IMR-90 (cell line): ENCODE measurements at regions not wholly inside any gene's neighbourhood (a gene's known extent, or its start where the extent isn't known, plus 50 kb on each side); places are given as distances from the start of the nearest gene placed in this dataset.

Source experiments
- ATAC-seq: fragments of 200-7000 bp; cut with Tn5 transposase; 2 replicates; pipeline ENCODE4 v1.9.1; 2020; ENCODE audit warnings: low read depth, mild to moderate bottlenecking, moderate library complexity
- BruUV-seq: library from RNA; stranded (reverse); fragments of 400-500 nt; replicated peaks from 2 replicates; lab custom pipeline; 2021; lab: Mats Ljungman, UMichigan
- CTCF ChIA-PET: fragments of 300-600 bp; formaldehyde crosslinking; extraction: SDS; loops from one replicate; lab custom pipeline; 2021; ENCODE audit warnings: antibody characterized with exemption; lab: Yijun Ruan, JAX
- POLR2A ChIA-PET: fragments of 300-600 bp; sonication (Branson Sonifier 250); formaldehyde crosslinking; loops from one replicate; lab custom pipeline; 2022; ENCODE audit warnings: antibody characterized with exemption; ENCODE audit not compliant: unreplicated experiment; lab: Charles Lee
- DNase-seq: peaks from one replicate; pipeline ENCODE4 v3.0.0; 2013
- H2AFZ ChIP-seq: replicated peaks from 2 replicates; pipeline ENCODE3; 2013; ENCODE audit warnings: low read length, mild to moderate bottlenecking; ENCODE audit not compliant: poor library complexity
- H2AK5ac ChIP-seq: 2 replicates; pipeline ENCODE4 v1.6.1; 2013; ENCODE audit warnings: low read depth, low read length, inconsistent platforms
- H2AK9ac ChIP-seq: replicated peaks from 2 replicates; pipeline ENCODE3; 2013; ENCODE audit warnings: mild to moderate bottlenecking, low read depth, low read length, moderate library complexity; ENCODE audit not compliant: poor library complexity
- H2BK120ac ChIP-seq: 2 replicates; pipeline ENCODE4 v1.6.1; 2013; ENCODE audit warnings: low read depth, low read length, inconsistent platforms
- H2BK15ac ChIP-seq: 3 replicates; pipeline ENCODE4 v1.6.1; 2013; ENCODE audit warnings: low read depth, low read length, inconsistent platforms
- H2BK20ac ChIP-seq: 2 replicates; pipeline ENCODE4 v1.6.1; 2013; ENCODE audit warnings: low read depth, mild to moderate bottlenecking, inconsistent platforms, low read length, moderate library complexity
- H2BK5ac ChIP-seq: 2 replicates; pipeline ENCODE4 v1.6.1; 2013; ENCODE audit warnings: mild to moderate bottlenecking, low read depth, low read length, inconsistent platforms; ENCODE audit not compliant: poor library complexity, severe bottlenecking
- H3K14ac ChIP-seq: replicated peaks from 2 replicates; pipeline ENCODE4 v1.6.1; 2013; ENCODE audit warnings: low read depth, low read length, inconsistent platforms
- H3K18ac ChIP-seq: 2 replicates; pipeline ENCODE4 v1.6.1; 2013; ENCODE audit warnings: low read depth, low read length, control low read depth
- H3K23ac ChIP-seq: 2 replicates; pipeline ENCODE4 v1.6.1; 2013; ENCODE audit warnings: low read depth, low read length, inconsistent platforms
- H3K27ac ChIP-seq: 2 replicates; pipeline ENCODE4 v1.5.1; 2013; ENCODE audit warnings: mild to moderate bottlenecking, control low read depth, low read length; ENCODE audit not compliant: insufficient read depth
- H3K27me3 ChIP-seq: 2 replicates; pipeline ENCODE4 v1.6.1; 2013; ENCODE audit warnings: low read length; ENCODE audit not compliant: control insufficient read depth, insufficient read depth
- H3K36me3 ChIP-seq: 2 replicates; pipeline ENCODE4 v1.6.1; 2013; ENCODE audit warnings: low read length, mixed read lengths; ENCODE audit not compliant: control insufficient read depth, insufficient read depth
- H3K4ac ChIP-seq: 2 replicates; pipeline ENCODE4 v1.6.1; 2013; ENCODE audit warnings: low read depth, low read length, inconsistent platforms
- H3K4me1 ChIP-seq: 2 replicates; pipeline ENCODE4 v1.6.1; 2013; ENCODE audit warnings: low read length, mixed read lengths; ENCODE audit not compliant: control insufficient read depth, insufficient read depth
- H3K4me2 ChIP-seq: 2 replicates; pipeline ENCODE4 v1.6.1; 2013; ENCODE audit warnings: low read depth, mild to moderate bottlenecking, control low read depth, low read length, moderate library complexity
- H3K4me3 ChIP-seq: 2 replicates; pipeline ENCODE4 v1.5.1; 2013; ENCODE audit warnings: low read depth, mild to moderate bottlenecking, control low read depth, low read length, moderate library complexity; ENCODE audit not compliant: insufficient read depth
- H3K56ac ChIP-seq: 2 replicates; pipeline ENCODE4 v1.6.1; 2013; ENCODE audit warnings: low read length, inconsistent platforms; ENCODE audit not compliant: insufficient read depth; ENCODE audit errors: extremely low read depth
- H3K79me1 ChIP-seq, 2 experiments: 2 replicates each; pipeline ENCODE4 v1.6.1; 2013; ENCODE audit warnings: low read length in 2 of 2, inconsistent platforms in 1 of 2, low read depth in 1 of 2
- H3K9ac ChIP-seq: 2 replicates; pipeline ENCODE4 v1.6.1; 2013; ENCODE audit warnings: low read depth, low read length, control low read depth
- H3K9me1 ChIP-seq: 2 replicates; pipeline ENCODE4 v1.6.1; 2013; ENCODE audit warnings: low read length, inconsistent platforms; ENCODE audit not compliant: insufficient read depth
- H3K9me3 ChIP-seq: 2 replicates; pipeline ENCODE4 v1.6.1; 2013; ENCODE audit warnings: low read length; ENCODE audit not compliant: control insufficient read depth, insufficient read depth
- H4K20me1 ChIP-seq: 2 replicates; pipeline ENCODE4 v1.6.1; 2013; ENCODE audit warnings: low read length, inconsistent platforms; ENCODE audit not compliant: insufficient read depth
- H4K5ac ChIP-seq: 2 replicates; pipeline ENCODE4 v1.6.1; 2013; ENCODE audit warnings: mild to moderate bottlenecking, low read depth, low read length, control low read depth
- H4K8ac ChIP-seq, 2 experiments: 2 replicates each; pipeline ENCODE4 v1.6.1; 2013; ENCODE audit warnings: low read depth in 2 of 2, low read length in 2 of 2, control low read depth in 1 of 2, inconsistent platforms in 1 of 2
- H4K91ac ChIP-seq: 2 replicates; pipeline ENCODE4 v1.6.1; 2013; ENCODE audit warnings: low read depth, low read length, inconsistent platforms; ENCODE audit not compliant: insufficient read depth
- BHLHE40 ChIP-seq: fragments of 150-350 bp; IDR thresholded peaks from 2 replicates; pipeline ENCODE4 v1.6.1; 2016; ENCODE audit warnings: mild to moderate bottlenecking, low read depth, low read length
- CEBPB ChIP-seq: IDR thresholded peaks from 2 replicates; pipeline ENCODE4 v1.6.1; 2012; ENCODE audit warnings: low read depth, low read length, improper control_type of control experiment
- CHD1 ChIP-seq: IDR thresholded peaks from 2 replicates; pipeline ENCODE4 v1.6.1; 2012; ENCODE audit warnings: low read depth, low read length, improper control_type of control experiment
- FOS ChIP-seq: fragments of 150-350 bp; IDR thresholded peaks from 2 replicates; pipeline ENCODE4 v1.6.1; 2016; ENCODE audit warnings: low read depth, low read length
- MAFK ChIP-seq: IDR thresholded peaks from 2 replicates; pipeline ENCODE4 v1.6.1; 2012; ENCODE audit warnings: low read depth, low read length, improper control_type of control experiment
- MAZ ChIP-seq: IDR thresholded peaks from 2 replicates; pipeline ENCODE4 v1.6.1; 2012; ENCODE audit warnings: low read depth, mild to moderate bottlenecking, low read length, improper control_type of control experiment, moderate library complexity, borderline replicate concordance
- MXI1 ChIP-seq: IDR thresholded peaks from 2 replicates; pipeline ENCODE4 v1.6.1; 2012; ENCODE audit warnings: low read depth, mild to moderate bottlenecking, low read length, moderate library complexity, borderline replicate concordance
- NFE2L2 ChIP-seq: fragments of 150-350 bp; IDR thresholded peaks from 2 replicates; pipeline ENCODE4 v1.6.1; 2016; ENCODE audit warnings: low read depth, mild to moderate bottlenecking, low read length
- POLR2A ChIP-seq: IDR thresholded peaks from 2 replicates; pipeline ENCODE4 v1.6.1; 2012; ENCODE audit warnings: mild to moderate bottlenecking, low read depth, low read length
- RAD21 ChIP-seq: IDR thresholded peaks from 2 replicates; pipeline ENCODE4 v1.6.1; 2012; ENCODE audit warnings: low read length, improper control_type of control experiment
- RCOR1 ChIP-seq: IDR thresholded peaks from 2 replicates; pipeline ENCODE4 v1.6.1; 2012; ENCODE audit warnings: mild to moderate bottlenecking, low read length, improper control_type of control experiment; ENCODE audit not compliant: insufficient replicate concordance
- RFX5 ChIP-seq: IDR thresholded peaks from 2 replicates; pipeline ENCODE4 v1.8.0; 2012; ENCODE audit warnings: low read depth, mild to moderate bottlenecking, low read length, moderate library complexity
- SMC3 ChIP-seq: fragments of 150-350 bp; IDR thresholded peaks from 2 replicates; pipeline ENCODE4 v1.6.1; 2016; ENCODE audit warnings: low read depth, mild to moderate bottlenecking, antibody characterized with exemption, low read length, moderate library complexity
- WGBS, 2 experiments: methylation state at CpG; one replicate each; pipeline versions ENCODE4 v1.1.5 to v1.1.7; 2013; ENCODE audit warnings: missing lambda C conversion rate in 2 of 2; ENCODE audit not compliant: insufficient read length in 1 of 2; ENCODE audit errors: extremely low coverage in 2 of 2; 5-methylcytosine and 5-hydroxymethylcytosine counted together
- dilution Hi-C: fragments of 300-500 bp; cut with HindIII; formaldehyde crosslinking; loops from one replicate; pipeline ENCODE4 v1.14.3; 2018; ENCODE audit warnings: low sequenced_read_pairs; ENCODE audit not compliant: unreplicated experiment
- in situ Hi-C: fragments of 300-500 bp; cut with MboI; formaldehyde crosslinking; loops from 3 replicates; pipeline ENCODE4 v1.14.3; 2019; ENCODE audit warnings: low sequenced_read_pairs, inconsistent platforms, mixed read lengths
- intact Hi-C: fragments of 100-400 bp; cut with micrococcal nuclease; formaldehyde crosslinking; loops from 2 replicates; pipeline ENCODE4 v1.10.0; 2022
- TF ChIP-seq, protein P1 (sequence below): conservative IDR thresholded peaks from 2 replicates; pipeline ENCODE4 v1.5.1; 2012; ENCODE audit warnings: mild to moderate bottlenecking, low read depth, low read length, improper control_type of control experiment
- TF ChIP-seq, protein P2 (sequence below): fragments of 150-350 bp; IDR thresholded peaks from 2 replicates; pipeline ENCODE4 v1.6.1; 2016; ENCODE audit warnings: low read depth, mild to moderate bottlenecking, low read length, moderate library complexity, borderline replicate concordance
- TF ChIP-seq, protein P3 (sequence below): fragments of 150-350 bp; IDR thresholded peaks from 2 replicates; pipeline ENCODE4 v1.6.1; 2017; ENCODE audit warnings: mild to moderate bottlenecking, antibody characterized with exemption, low read length, low read depth

DNA sequence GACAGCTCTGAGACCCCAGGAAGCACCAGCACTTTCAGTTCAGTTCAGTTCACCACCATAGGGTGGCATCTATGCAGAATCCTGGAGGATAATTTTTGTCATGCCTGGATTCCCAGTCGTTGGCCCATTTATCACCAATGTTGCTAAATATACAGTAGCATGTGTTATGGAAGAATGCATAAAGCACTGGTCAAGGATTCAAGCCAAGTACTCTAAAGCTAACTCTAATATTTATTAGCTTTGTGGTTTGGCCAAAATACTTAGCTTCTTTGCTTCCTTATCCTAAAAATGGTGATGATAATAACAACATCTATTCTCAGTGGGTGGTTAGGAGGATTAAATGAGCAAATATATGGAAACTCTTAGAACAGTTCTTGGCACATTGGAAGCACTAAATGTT, 294.7 kb upstream of the ZC3H12C start:
- H3K9me3 ChIP-seq, result no peaks in the 10 kb centered on the region
- H3K4me3 ChIP-seq, result no peak overlapping the region
- no peaks in the 10 kb centered on the region for H3K79me1 ChIP-seq
- POLR2A ChIA-PET, result no interaction called here
- no peaks in the 10 kb centered on the region for H4K20me1 ChIP-seq
- H2BK20ac ChIP-seq, result no peak overlapping the region
- no peak overlapping the region for H3K18ac ChIP-seq
- no peaks in the 10 kb centered on the region; the same call in 1 of the 2 replicates for H3K27me3 ChIP-seq
- WGBS, 2 experiments, result no CpG with 5 or more reads among the region's 1 CpG
- dilution Hi-C loops, result no loop called here
- H2BK15ac ChIP-seq, result no peak overlapping the region
- no TSS peak for BruUV-seq
- DNase-seq (peak; percentile 5), ATAC-seq (peak; percentile 21; the same call in 1 of the 2 replicates)
- H4K91ac ChIP-seq, result no peak overlapping the region
- no peak overlapping the region for H2AK9ac ChIP-seq
- no peaks in the 10 kb centered on the region for H3K9me1 ChIP-seq
- TF ChIP-seq MXI1, result no peak
- no peak for TF ChIP-seq BHLHE40
- TF ChIP-seq POLR2A, result no peak
- no peak for TF ChIP-seq MAFK
- no peak for TF ChIP-seq NFE2L2
- TF ChIP-seq, protein P1, sequence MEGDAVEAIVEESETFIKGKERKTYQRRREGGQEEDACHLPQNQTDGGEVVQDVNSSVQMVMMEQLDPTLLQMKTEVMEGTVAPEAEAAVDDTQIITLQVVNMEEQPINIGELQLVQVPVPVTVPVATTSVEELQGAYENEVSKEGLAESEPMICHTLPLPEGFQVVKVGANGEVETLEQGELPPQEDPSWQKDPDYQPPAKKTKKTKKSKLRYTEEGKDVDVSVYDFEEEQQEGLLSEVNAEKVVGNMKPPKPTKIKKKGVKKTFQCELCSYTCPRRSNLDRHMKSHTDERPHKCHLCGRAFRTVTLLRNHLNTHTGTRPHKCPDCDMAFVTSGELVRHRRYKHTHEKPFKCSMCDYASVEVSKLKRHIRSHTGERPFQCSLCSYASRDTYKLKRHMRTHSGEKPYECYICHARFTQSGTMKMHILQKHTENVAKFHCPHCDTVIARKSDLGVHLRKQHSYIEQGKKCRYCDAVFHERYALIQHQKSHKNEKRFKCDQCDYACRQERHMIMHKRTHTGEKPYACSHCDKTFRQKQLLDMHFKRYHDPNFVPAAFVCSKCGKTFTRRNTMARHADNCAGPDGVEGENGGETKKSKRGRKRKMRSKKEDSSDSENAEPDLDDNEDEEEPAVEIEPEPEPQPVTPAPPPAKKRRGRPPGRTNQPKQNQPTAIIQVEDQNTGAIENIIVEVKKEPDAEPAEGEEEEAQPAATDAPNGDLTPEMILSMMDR, result no peak
- TF ChIP-seq RCOR1, result no peak
- TF ChIP-seq, protein P2, sequence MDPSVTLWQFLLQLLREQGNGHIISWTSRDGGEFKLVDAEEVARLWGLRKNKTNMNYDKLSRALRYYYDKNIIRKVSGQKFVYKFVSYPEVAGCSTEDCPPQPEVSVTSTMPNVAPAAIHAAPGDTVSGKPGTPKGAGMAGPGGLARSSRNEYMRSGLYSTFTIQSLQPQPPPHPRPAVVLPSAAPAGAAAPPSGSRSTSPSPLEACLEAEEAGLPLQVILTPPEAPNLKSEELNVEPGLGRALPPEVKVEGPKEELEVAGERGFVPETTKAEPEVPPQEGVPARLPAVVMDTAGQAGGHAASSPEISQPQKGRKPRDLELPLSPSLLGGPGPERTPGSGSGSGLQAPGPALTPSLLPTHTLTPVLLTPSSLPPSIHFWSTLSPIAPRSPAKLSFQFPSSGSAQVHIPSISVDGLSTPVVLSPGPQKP, result no peak
- TF ChIP-seq RFX5, result no peak
- TF ChIP-seq MAZ, result no peak
- TF ChIP-seq FOS, result no peak
- TF ChIP-seq, protein P3, sequence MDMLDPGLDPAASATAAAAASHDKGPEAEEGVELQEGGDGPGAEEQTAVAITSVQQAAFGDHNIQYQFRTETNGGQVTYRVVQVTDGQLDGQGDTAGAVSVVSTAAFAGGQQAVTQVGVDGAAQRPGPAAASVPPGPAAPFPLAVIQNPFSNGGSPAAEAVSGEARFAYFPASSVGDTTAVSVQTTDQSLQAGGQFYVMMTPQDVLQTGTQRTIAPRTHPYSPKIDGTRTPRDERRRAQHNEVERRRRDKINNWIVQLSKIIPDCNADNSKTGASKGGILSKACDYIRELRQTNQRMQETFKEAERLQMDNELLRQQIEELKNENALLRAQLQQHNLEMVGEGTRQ, result no peak
- no peak for TF ChIP-seq CEBPB
- TF ChIP-seq SMC3, result no peak
- TF ChIP-seq CHD1, result no peak
- TF ChIP-seq RAD21, result no peak
- no peak overlapping the region for H2AK5ac ChIP-seq
- H4K8ac ChIP-seq, result no peak overlapping the region
- H3K4me1 ChIP-seq, result no peaks in the 10 kb centered on the region
- CTCF ChIA-PET, result no interaction called here
- in situ Hi-C loops, result no loop called here
- H3K9ac ChIP-seq, result no peak overlapping the region
- H2BK5ac ChIP-seq, result no peak overlapping the region
- H3K36me3 ChIP-seq, result no peaks in the 10 kb centered on the region
- no peak overlapping the region for H3K56ac ChIP-seq
- no peak overlapping the region for H3K4ac ChIP-seq
- H3K27ac ChIP-seq, result no peak overlapping the region
- no peak overlapping the region for H2BK120ac ChIP-seq
- intact Hi-C loops, result no loop called here
- no peak overlapping the region for H3K14ac ChIP-seq
- no peak overlapping the region for H3K23ac ChIP-seq
- H4K5ac ChIP-seq, result no peak overlapping the region
- no peak overlapping the region for H2AFZ ChIP-seq
- H3K4me2 ChIP-seq, result no peak overlapping the region; the same call in 1 of the 2 replicates
